CD4-positive, alpha-beta T cell treated with Interleukin-17A for 4 hours (primary cell): ENCODE measurements at regions not wholly inside any gene's neighbourhood (a gene's known extent, or its start where the extent isn't known, plus 50 kb on each side); places are given as distances from the start of the nearest gene placed in this dataset.

Experiments used
- DNase-seq: peaks from one replicate; pipeline ENCODE4 v3.0.0-alpha.2; 2020; ENCODE audit warnings: mixed read lengths

DNA sequence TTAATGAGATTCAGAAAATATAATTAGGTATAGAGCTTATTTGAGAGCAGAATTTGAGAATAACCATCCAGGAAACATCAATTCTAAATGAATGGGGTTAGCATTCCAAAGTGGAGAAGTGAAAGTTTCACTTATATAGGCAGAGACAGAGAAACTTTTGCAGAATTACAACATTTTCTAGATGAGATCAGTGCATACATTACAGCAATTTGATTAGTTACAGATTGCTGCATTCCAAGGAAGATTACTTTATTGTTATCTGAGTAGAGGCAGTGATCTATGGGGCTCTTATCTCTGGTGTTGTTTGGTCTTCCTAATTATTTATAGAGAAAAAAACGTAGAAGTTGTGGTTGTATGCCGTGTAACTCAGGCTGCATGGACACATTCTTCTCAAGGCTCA lies 373.8 kb upstream of the SYT4 start:
- DNase-seq = no peak

DNA sequence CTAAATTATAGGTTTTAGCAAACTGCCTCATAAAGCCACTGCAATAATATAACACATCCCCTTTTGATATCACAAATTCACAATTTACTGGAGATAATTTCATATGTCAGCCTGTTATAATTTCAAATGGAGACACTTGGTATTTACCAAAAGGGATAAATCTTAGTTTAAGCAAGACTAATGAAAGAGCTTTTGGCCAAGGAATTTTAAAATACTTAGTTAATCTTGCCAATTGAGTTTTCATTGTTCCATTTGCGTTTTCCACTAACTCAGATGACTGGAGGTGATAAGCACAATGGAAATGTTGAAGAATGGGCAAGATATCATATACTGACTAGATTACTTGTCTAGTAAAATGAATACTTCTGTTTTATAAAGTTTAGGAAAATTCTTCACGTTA lies 379.3 kb upstream of the SYT4 start:
- no peak for DNase-seq

DNA sequence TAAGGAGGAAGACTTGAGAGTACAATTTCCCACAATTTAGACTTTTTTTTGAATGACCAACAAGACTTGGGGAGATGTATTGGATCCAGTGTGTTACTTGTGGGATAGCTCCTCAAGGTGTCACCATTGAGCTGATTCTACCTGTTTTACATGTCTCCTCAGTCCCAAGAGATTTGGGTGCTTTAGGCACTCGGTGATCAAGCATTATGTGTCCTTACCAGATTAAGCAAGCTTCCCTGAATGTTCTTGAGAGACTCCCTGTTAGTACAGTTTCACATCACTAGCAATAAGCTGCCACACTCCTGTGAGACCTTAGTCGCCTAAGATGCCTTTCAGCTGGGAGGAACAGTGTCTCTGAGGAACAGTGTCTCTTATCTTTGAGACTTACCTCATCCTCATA lies 384.3 kb upstream of the SYT4 start:
- DNase-seq = no peak

DNA sequence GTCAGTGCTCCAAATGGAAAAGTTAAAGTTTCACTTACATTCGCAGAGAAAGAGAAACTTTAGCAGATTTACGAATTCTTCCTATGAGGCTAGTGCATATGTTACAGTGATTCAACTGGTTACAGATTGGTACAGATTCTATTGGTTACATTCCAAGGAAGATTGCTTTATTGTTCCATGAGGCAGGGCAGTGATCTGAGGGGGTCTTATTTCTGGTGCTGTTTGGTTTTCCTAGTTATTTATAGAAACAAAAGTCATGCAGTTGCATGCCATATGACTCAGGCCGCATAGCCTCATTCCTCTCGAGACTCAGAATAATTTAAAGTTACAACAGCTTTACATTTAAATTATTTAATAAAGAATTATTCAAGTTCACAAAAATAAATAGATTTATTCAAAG lies 385.4 kb upstream of the SYT4 start:
- no peak for DNase-seq

DNA sequence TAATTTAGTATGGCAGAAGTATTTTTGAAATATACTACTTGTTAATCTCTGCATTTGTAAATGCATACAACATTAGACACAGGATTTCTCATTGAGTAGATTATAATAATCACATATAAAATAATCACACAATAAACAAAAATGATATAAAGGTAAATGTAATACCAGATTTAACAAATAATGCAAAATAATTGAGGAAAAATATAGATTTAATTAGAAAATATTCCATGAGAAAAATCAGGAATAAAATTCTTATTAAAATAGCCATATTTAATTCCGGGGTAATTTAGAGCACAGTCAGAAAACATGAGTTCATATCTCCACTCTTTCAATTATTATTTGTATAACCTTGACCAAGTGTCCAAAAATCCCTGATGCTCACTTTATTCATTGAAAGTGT lies 385.9 kb upstream of the SYT4 start:
- DNase-seq = no peak

DNA sequence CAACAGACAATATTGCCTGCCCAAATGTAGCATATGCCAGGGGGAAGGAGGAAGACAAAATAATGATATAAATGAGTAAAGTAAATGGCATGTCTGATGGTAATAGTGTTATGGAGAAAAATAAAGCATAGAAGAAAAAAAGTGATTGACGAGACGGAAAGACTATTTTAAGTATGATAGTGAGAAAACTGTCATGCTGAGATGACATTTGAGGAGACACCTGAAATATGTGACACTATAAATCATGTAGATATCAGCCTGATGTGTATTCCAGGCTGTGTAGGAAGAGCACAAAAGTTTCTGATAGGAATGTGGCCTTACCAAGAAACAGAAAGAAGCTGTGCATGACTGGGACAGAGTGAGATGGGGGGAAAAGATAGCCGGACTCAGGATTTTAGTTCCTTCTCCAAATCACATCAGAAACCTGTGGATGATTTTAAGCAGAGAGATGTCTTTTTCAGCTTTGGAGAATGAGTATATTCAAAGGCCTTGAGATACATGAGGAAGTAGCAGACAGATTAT lies 387.3 kb upstream of the SYT4 start:
- no peak for DNase-seq

DNA sequence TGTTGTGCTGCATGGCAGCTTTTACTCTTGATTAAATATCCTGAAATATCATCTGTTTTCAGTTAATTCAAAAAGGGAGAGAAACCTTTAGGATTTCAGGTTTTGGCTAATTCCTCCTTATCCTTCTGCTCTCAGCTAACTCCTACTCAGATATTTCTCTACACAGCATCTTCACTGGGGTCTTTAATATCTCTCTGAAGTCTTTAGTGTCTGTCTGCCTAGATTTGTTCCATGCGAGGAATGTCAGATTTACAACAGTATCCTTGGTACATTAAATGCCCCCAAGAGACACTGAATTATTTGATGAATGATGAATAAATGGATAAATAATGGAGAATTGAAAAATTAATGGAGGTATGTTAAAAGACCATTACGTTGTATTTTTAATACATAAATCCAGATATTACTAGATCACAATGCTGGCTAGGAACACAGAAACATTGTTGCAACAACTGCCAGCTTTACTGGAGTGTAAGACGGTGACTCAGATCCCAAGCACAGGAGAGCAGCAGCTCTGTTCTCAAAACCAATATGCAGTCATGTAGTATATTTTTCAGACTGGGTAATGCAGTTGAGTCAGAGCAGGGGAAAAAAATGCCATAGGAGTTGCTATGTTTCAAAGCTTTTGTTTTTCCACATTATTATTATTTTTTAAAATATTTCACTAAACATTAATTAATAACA lies 388.0 kb upstream of the SYT4 start:
- DNase-seq = no peak

DNA sequence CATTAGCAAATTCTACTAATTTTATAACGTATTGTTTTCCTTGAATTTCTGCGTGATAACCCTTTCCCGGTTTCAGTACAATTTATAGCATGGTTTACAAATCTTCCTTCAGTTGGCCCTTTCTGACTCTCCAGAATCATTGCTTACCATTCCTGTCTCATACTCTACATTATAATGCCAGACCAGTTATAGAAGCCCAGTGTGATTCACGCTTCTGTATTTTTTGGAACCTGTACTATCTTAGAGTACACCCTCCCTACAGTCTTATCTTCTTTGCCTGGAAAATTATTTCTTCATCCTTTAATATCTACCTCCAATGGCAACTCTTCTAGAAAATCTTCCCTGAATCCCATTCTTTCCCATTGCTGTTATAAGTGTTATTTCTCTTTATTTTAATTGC lies 391.6 kb upstream of the SYT4 start:
- DNase-seq = no peak

DNA sequence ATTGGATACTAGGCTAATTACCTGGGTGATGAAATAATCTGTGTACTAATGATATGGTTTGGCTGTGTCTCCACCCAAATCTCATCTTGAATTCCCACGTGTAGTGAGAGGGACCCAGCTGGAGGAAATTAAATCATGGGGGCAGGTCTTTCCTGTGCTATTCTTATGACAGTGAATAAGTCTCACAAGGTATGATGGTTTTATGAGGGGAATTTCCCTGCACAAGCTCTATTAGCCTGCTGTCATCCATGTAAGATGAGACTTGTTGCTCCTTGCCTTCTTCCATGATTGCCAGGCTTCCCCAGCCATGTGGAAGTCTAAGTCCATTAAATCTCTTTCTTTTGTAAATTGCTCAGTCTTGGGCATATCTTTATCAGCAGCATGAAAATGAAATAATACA lies 394.1 kb upstream of the SYT4 start:
- no peak for DNase-seq

DNA sequence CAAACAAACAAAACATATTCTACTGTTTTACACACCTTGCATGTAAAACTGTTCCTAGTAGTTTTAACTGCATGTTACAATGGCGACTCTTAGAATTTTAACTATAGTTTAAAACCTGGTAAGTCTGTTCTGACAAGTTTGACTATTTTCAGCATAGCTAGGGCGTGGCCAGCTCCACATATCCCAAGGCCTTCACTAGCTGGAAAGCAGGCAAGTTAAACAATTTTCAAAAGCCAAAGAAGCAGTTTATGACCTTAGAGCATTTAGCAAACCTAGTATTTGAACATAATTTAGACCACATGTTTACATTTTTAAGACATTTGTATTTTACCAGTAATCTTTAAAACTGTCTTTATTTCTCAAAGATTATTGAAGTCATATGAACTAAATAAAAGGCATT lies 402.8 kb upstream of the SYT4 start:
- no peak for DNase-seq

DNA sequence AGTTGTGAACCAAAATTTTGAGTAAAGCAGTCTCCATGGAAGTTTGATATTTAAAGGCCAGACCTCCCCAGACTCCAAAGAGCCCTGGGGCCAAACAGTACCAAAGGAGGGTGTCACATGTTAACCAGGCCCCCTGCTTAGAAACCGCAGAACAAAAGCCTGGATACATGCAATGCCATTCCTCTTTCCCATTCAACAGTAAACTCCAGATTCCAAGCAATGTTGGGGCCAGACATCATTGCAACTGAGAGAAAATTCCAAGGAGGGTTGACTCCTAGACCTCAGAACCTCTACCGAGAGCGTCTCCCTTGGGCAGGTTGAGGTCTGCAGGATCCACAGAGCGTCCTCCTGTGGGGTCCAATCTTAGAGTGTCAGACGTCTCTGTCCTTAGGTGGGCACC lies 404.4 kb upstream of the SYT4 start:
- no peak for DNase-seq

DNA sequence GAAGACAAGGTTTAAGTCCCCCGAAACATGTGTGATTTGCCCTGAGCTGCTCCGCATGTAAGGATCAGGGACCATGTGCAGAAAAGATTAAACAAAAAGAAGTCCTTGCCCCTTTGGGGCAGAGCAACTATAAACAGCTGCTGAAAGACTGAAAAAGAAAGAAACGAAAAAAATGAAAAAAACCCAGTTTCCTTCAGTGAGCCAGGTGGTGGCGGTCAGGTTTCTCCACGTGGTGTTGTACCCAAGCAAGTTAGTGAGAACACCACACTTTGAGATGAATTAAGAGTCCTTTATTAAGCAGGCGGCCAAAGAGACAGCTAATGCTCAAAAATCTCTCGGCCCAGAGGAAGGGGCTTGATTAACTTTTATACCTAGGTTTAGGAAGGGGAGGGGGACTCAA lies 404.9 kb upstream of the SYT4 start:
- no peak for DNase-seq

DNA sequence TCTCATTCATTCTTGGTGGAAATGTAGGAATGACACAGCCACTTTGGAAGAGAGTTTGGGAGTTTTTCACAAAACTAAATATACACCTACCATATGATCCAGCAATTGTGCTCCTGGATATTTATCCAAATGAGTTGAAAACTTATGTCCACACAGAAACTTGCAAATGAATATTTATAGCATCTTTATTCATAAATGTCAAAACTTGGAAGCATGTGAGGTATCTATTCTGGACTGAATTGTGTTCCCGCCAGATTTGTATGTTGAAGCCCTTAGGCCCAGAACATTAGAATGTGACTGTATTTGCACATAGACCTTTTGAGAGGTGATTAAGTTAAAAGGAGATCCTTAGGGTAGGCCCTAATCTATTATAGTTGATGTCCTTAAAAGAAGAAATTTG lies 409.4 kb upstream of the SYT4 start:
- DNase-seq = no peak

DNA sequence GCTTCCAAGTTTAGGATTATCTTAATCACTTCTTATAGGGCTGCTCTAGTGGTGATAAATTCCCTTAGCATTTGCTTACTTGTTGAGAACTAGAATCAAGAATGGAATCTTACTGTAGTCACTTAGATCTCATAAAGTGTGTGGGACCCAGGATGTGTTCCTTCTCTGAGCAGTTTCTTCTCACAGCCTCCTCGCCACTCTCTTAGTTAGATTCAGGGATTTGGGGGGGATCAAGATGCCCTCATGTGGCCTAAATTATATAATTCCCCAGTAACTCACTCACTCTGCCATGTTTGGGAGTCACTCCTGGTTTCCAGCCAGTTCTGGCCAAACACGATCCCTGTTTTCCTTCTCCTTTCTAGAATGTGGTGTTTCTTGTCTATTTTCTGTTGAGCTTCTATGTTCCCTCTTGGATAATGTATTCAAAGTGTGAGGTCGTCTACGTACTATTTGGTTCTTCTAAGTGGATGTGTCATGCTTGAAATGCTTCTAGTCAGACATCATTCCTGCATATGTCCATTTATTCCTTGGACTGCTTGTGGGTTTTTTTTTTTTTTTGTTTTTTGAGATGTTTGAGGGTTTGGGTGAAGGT lies 414.9 kb upstream of the SYT4 start:
- no peak for DNase-seq

DNA sequence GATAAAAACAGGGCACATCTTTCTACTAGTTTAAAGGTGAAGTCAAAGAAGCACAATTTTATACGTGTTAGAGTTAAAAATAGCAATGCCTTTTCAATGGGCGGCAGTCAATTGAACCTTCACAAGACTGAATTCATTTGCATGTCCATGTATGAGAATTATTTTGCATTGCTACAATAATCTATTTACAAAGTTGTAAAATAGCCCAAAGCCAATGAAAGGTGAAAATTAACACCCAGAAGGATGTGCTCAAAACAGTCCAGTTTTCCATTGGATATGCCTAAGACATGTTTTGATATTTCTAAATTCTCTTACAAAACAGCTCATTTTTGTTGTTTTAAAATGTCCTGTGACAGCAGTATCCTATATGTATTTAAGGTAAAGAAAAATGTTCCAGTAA lies 425.1 kb upstream of the SYT4 start:
- no peak for DNase-seq

DNA sequence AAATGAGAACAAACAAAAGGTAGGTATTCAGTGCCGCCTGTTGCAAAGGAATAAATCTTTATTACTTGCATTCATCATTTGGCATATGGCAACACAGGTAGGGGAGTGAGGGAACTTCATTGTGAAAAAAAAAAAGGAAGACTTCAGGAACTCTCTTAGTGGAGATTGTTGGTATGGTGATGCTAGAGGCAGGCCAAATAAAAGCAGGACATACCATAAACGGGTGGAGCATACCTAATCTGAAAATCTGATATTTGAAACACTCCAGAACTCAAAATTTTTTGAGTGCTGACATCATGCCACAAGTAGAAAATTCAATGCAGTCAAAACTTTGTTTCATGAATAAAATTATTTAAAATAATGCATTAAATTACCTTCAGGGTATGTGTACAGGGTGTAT lies 425.8 kb upstream of the SYT4 start:
- no peak for DNase-seq

DNA sequence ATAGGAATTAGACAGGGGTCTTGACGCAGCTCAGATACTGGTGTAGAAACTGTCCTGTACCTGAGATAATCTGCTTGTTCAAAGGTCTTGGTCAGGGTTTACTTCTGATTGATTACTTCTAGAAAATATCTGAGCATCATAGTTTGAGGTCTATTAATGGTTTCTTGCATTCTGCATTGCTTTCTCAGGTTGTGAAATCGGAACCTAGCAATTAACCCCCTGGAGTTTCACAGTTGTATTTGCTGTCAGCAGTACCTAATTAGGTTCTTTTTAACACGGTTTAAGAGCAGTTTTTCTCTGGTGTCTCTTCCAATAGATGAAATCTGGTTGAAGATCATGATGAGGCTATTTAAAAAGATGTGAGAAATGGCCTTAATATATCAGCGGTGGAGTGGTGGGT lies 428.6 kb upstream of the SYT4 start:
- no peak for DNase-seq

DNA sequence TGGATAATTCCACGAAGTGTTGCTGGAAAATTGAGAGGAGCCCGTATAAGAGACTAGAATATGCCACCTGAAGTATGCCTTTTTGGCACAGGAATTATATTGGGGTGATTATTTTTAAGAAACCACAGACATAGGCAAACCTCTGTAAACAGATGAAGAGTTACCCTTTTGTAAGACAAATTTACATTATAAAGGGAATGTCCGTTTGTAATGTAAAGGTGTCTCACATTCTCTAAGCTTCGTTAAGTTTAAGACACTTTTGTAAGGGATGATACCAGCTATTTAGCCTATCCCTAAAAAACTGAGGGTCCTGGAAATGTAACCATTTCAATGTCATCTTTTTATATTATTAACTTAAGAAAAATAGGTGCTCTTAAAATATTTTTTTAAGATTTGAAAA lies 432.8 kb upstream of the SYT4 start:
- DNase-seq = no peak

DNA sequence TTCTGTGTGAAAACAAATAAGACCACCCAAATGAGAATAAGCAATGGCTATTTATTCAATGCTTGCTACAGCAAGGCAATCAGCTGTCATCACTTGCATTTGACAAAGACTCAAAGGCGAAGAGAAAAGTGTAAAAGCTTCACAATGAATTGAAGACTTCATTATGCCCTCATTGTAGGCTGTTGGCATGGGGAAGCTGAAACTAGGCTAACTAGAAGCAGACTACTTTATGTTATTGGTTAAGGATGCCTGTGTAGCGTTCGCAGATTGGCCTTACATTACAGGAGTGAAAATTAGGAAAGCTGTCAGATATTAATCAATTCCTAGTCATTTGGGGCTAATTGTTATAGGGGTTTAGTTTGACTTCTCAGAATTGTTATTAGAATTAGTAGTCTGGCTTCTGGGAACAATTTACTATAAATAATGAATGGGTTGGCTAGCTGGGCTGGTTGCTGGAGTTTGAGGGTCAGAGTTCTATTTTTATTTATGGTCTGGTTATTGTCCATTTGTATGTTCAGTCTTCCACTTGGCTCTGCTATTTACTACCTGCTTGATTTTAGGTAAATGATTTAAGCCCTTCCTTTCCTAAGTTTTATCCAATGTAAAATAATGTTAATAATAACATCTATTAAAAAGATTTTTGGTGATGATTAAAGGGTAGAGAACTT lies 437.2 kb upstream of the SYT4 start:
- DNase-seq = no peak

DNA sequence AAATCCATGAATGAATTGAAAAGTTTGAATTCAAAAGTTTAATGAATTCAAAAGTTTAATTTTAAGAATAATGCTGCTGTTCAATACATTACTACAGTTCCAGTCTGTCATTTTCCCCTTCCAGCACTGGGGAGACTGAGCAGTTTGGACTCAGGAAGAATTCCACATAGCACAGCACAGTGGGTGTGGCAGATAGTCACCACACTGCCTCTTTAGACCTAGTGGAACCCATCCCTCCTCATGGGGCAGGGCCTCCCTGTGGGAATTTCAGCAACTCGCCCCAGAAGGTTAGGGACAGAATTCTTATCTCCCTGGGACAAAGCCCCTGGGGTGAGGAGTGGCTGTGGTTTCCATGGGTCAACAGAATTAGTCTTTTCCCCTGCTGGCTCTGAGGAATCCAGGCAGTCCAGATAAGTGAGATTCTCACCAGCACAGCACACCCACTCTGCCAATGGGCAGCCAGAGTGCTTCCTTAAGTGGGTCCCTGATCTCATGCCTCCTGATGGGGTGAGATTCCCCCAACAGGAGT lies 442.0 kb upstream of the SYT4 start:
- no peak for DNase-seq

DNA sequence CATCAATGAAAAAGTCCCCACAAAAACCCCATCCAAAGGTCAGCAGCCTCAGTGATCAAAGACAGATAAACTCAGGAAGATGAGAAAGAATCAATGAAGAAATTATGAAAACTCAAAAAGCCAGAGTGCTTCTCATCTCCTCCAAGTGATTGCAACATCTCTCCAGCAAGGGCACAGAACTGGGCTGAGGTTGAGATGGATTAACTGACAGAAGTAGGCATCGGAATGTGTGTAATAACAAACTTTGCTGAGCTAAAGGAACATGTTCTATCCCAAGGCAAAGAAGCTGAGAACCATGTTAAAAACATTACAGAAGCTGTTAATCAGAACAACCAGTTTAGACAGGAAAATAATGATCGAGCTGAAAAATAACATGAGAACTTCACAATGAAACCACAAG lies 442.8 kb upstream of the SYT4 start:
- DNase-seq = no peak

DNA sequence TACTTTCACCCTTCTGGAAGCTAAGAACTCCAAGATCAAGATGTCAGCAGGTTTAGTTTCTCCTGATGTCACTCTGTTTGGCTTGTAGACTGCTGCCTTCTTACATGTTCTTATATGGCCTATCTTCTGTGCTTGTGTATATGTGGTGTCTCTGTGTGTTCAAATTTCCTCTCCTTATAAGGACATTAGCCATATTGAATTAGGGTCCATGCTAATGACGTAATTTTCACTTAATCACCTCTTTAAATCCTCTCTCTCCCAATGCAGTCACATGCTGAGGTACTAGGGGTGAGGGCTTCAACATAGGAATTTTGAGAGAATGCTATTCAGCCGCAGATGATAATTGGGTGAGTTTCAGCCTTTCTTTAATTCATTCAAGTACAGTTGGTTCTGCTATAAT lies 458.3 kb upstream of the SYT4 start:
- no peak for DNase-seq

DNA sequence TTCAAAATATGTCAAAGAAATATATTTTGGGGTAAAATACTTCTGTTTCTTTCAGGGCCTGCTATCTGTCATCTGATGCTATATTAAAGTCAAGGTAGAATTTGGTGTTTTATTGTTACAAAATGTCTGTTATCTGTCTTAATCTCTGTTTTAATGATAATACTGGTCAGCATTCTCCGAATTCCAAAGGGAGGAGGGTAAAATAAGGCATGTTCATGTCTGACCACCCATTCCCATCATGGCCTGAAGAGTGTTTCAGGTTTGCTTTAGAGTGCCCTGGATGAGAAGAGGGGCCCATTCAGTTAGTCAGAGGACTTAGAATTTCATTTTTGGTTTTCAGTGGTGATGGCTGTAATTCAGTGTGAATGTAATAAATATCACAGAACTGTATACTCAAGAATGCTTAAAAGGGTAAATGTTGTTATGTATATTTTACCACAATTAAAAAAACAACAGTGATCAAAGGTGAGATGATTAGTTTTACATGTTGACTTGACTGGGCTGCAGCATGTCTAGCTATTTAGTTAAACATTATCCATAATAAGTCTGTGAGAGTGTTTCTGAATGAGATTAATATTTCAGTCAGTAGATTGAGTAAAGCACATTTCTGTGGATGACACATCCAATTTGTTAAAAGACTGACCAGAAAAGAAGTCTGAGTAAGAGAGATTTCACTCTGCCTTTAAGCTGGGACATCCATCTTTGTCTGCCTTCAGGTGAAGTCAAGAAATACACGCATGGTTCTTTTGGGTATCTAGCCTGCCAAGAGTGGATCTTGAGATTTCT lies 467.9 kb upstream of the SYT4 start:
- no peak for DNase-seq
